NT2/D1 (cell line): ENCODE measurements at regions not wholly inside any gene's neighbourhood (a gene's known extent, or its start where the extent isn't known, plus 50 kb on each side); places are given as distances from the start of the nearest gene placed in this dataset.

Experiments used
- SUZ12 ChIP-seq: IDR thresholded peaks from 2 replicates; pipeline ENCODE4 v1.6.1; 2011; ENCODE audit not compliant: insufficient read length, insufficient read depth; ENCODE audit errors: extremely low read depth
- YY1 ChIP-seq: IDR thresholded peaks from 2 replicates; pipeline ENCODE4 v1.6.1; 2011; ENCODE audit not compliant: insufficient read length, insufficient read depth

- no peak for TF ChIP-seq YY1
- no peak for TF ChIP-seq SUZ12
Observed at GRCh38 chr2:217150236-217150635, 290.4 kb upstream of the TNP1 start.
